Endothelial cell of umbilical vein (primary cell): ENCODE measurements at regions not wholly inside any gene's neighbourhood (a gene's known extent, or its start where the extent isn't known, plus 50 kb on each side); places are given as distances from the start of the nearest gene placed in this dataset.

Source experiments
- BruUV-seq: library from RNA; stranded (reverse); fragments of 400-500 nt; replicated peaks from 2 replicates; lab custom pipeline; 2021; lab: Mats Ljungman, UMichigan
- CTCF ChIA-PET: fragments of 300-600, 350-600 bp; sonication (Branson Sonifier 250); formaldehyde crosslinking; loops from one replicate; lab custom pipeline; 2021; ENCODE audit warnings: antibody characterized with exemption, inconsistent platforms; lab: Charles Lee
- POLR2A ChIA-PET: fragments of 300-600, 350-600 bp; sonication (Branson Sonifier 250); formaldehyde crosslinking; loops from one replicate; lab custom pipeline; 2021; ENCODE audit warnings: antibody characterized with exemption, inconsistent platforms; lab: Charles Lee
- DNase-seq: peaks from one replicate; pipeline ENCODE4 v3.0.0-alpha.2; 2011; ENCODE audit warnings: low read depth, low spot score
- FAIRE-seq: peaks from 2 replicates; lab custom pipeline; 2011; peaks lifted over from hg19 to GRCh38; lab: Jason Lieb, UNC
- H2AFZ ChIP-seq: 2 replicates; pipeline ENCODE4 v1.6.0; 2012; ENCODE audit warnings: low read depth, low read length, control low read depth, inconsistent platforms
- H3K27ac ChIP-seq: 2 replicates; pipeline ENCODE4 v1.5.1; 2011; ENCODE audit warnings: low read depth, mild to moderate bottlenecking, control low read depth, low read length, moderate library complexity; ENCODE audit not compliant: insufficient read depth
- H3K27me3 ChIP-seq, 2 experiments: 2 replicates each; pipeline versions ENCODE4 v1.6.0 to v1.6.1; 2011; ENCODE audit warnings: low read length in 2 of 2, mixed read lengths in 1 of 2; ENCODE audit not compliant: control insufficient read depth in 2 of 2, insufficient read depth in 2 of 2
- H3K36me3 ChIP-seq, 2 experiments: 2 replicates in 1 of 2; 3 replicates in 1 of 2; pipeline ENCODE4 v1.5.1; 2011; ENCODE audit warnings: low read length in 2 of 2, mild to moderate bottlenecking in 1 of 2, moderate library complexity in 1 of 2; ENCODE audit not compliant: control insufficient read depth in 2 of 2, insufficient read depth in 2 of 2; ENCODE audit errors: extremely low read depth in 1 of 2
- H3K4me1 ChIP-seq: 3 replicates; pipeline ENCODE4 v1.5.1; 2011; ENCODE audit warnings: mild to moderate bottlenecking, low read length; ENCODE audit not compliant: control insufficient read depth, insufficient read depth; ENCODE audit errors: extremely low read depth
- H3K4me2 ChIP-seq: 2 replicates; pipeline ENCODE4 v1.6.1; 2011; ENCODE audit warnings: low read length, control low read depth, mixed read lengths; ENCODE audit not compliant: insufficient read depth
- H3K4me3 ChIP-seq, 3 experiments: fragments of 200-600 bp in 1 of 3; sonication (generic), shearing (Covaris generic) in 1 of 3; replicated peaks in 1 of 3; 2 replicates each; pipeline ENCODE4 v1.5.1; 2011 to 2016; ENCODE audit warnings: control low read depth in 3 of 3, low read length in 3 of 3, mild to moderate bottlenecking in 2 of 3, inconsistent platforms in 1 of 3, low read depth in 1 of 3, moderate library complexity in 1 of 3; ENCODE audit not compliant: insufficient read depth in 1 of 3
- H3K79me2 ChIP-seq: 2 replicates; pipeline ENCODE4 v1.6.0; 2012; ENCODE audit warnings: low read length, inconsistent platforms; ENCODE audit not compliant: control insufficient read depth, insufficient read depth
- H3K9ac ChIP-seq: replicated peaks from 2 replicates; pipeline ENCODE3; 2011; ENCODE audit warnings: low read length, control low read depth; ENCODE audit not compliant: insufficient read depth; ENCODE audit errors: extremely low read depth
- H3K9me1 ChIP-seq: replicated peaks from 3 replicates; pipeline ENCODE4 v1.6.0; 2011; ENCODE audit warnings: mild to moderate bottlenecking, low read length; ENCODE audit not compliant: control insufficient read depth, insufficient read depth; ENCODE audit errors: extremely low read depth
- H3K9me3 ChIP-seq: replicated peaks from 2 replicates; pipeline ENCODE4 v1.5.1; 2012; ENCODE audit warnings: low read length, inconsistent platforms; ENCODE audit not compliant: control insufficient read depth, insufficient read depth
- H4K20me1 ChIP-seq: replicated peaks from 2 replicates; pipeline ENCODE3; 2011; ENCODE audit warnings: mild to moderate bottlenecking, low read length; ENCODE audit not compliant: control insufficient read depth, insufficient read depth; ENCODE audit errors: extremely low read depth
- CTCF ChIP-seq, 2 donors: IDR thresholded peaks; 1 replicate in 1 of 2; 2 replicates in 1 of 2; pipeline ENCODE4 v1.5.1; 2011; ENCODE audit warnings: low read length in 2 of 2, mild to moderate bottlenecking in 2 of 2, moderate library complexity in 2 of 2, control low read depth in 1 of 2, inconsistent platforms in 1 of 2, low read depth in 1 of 2; ENCODE audit not compliant: insufficient read depth in 1 of 2; ENCODE audit errors: extremely low read depth in 1 of 2
- EZH2 ChIP-seq: IDR thresholded peaks from 2 replicates; pipeline ENCODE4 v1.6.1; 2012; ENCODE audit warnings: borderline replicate concordance, low read depth, mild to moderate bottlenecking, moderate library complexity, low read length, inconsistent platforms; ENCODE audit not compliant: severe bottlenecking
- FOS ChIP-seq: IDR thresholded peaks from 2 replicates; pipeline ENCODE4 v1.6.1; 2011; ENCODE audit warnings: mild to moderate bottlenecking, low read length, moderate library complexity, borderline replicate concordance; ENCODE audit not compliant: insufficient read depth
- GATA2 ChIP-seq: IDR thresholded peaks from 2 replicates; pipeline ENCODE4 v1.7.0; 2011; ENCODE audit warnings: low read depth, mild to moderate bottlenecking, moderate library complexity, mixed read lengths, low read length; ENCODE audit not compliant: insufficient read length, insufficient read depth
- JUN ChIP-seq: IDR thresholded peaks from 2 replicates; pipeline ENCODE4 v1.6.1; 2011; ENCODE audit warnings: borderline replicate concordance, low read depth; ENCODE audit not compliant: insufficient read length, insufficient read depth
- MYC ChIP-seq: IDR thresholded peaks from one replicate; pipeline ENCODE4 v1.6.1; 2011; ENCODE audit warnings: mild to moderate bottlenecking, low read depth, low read length
- POLR2A ChIP-seq: IDR thresholded peaks from 2 replicates; pipeline ENCODE4 v1.6.1; 2012; ENCODE audit warnings: low read depth, mild to moderate bottlenecking, control low read depth, low read length
- POLR2AphosphoS5 ChIP-seq: IDR thresholded peaks from 2 replicates; pipeline ENCODE4 v1.6.1; 2012; ENCODE audit warnings: low read depth, mild to moderate bottlenecking, control low read depth, low read length, moderate library complexity; ENCODE audit not compliant: insufficient read depth
- dilution Hi-C: fragments of 300-500 bp; cut with MboI; formaldehyde crosslinking; loops from one replicate; pipeline ENCODE4 v1.15.0; 2019; ENCODE audit warnings: low sequenced_read_pairs; ENCODE audit not compliant: extremely low pct_ligation_motif_present
- intact Hi-C: fragments of 100-400 bp; cut with micrococcal nuclease; formaldehyde crosslinking; loops from one replicate; pipeline ENCODE4 v1.10.0; 2022
- TF ChIP-seq, protein P1 (sequence below): IDR thresholded peaks from 2 replicates; pipeline ENCODE4 v1.6.1; 2011; ENCODE audit not compliant: insufficient read depth, insufficient read length

GRCh38 chr7:112575864-112576263, 95.1 kb downstream of the LSMEM1 start:
- intact Hi-C loops (no loop called here), dilution Hi-C loops (no loop called here)
- no peak overlapping the region for H3K4me3 ChIP-seq
- POLR2A ChIA-PET: no interaction called here
- H3K9me1 ChIP-seq: no peaks in the 10 kb centered on the region
- DNase-seq (no peak), FAIRE-seq (no peak)
- H3K27ac ChIP-seq: no peak overlapping the region
- no peak overlapping the region for H2AFZ ChIP-seq
- H3K4me2 ChIP-seq: no peak overlapping the region
- no peaks in the 10 kb centered on the region for H3K27me3 ChIP-seq
- no peaks in the 10 kb centered on the region for H3K79me2 ChIP-seq
- H3K9me3 ChIP-seq: no peaks in the 10 kb centered on the region
- no peaks in the 10 kb centered on the region for H3K36me3 ChIP-seq
- no peaks in the 10 kb centered on the region for H4K20me1 ChIP-seq
- no TSS peak for BruUV-seq
- TF ChIP-seq, protein P1, sequence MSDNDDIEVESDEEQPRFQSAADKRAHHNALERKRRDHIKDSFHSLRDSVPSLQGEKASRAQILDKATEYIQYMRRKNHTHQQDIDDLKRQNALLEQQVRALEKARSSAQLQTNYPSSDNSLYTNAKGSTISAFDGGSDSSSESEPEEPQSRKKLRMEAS: no peak
- TF ChIP-seq POLR2AphosphoS5: no peak
- TF ChIP-seq CTCF (IDR thresholded peaks at IDR 0.05; ENCODE audit: extremely low read depth in 1 of 2, insufficient read depth in 1 of 2, low read depth in 1 of 2, low read length in 2 of 2): no peak
- no peak for TF ChIP-seq POLR2A
- no peak for TF ChIP-seq EZH2
- no peak for TF ChIP-seq MYC
- no peak for TF ChIP-seq JUN
- TF ChIP-seq FOS: no peak
- no peak for TF ChIP-seq GATA2
- no peak overlapping the region for H3K9ac ChIP-seq
- CTCF ChIA-PET: no interaction called here
- H3K4me1 ChIP-seq: no peaks in the 10 kb centered on the region
